GM20000 (cell line): ENCODE measurements at regions not wholly inside any gene's neighbourhood (a gene's known extent, or its start where the extent isn't known, plus 50 kb on each side); places are given as distances from the start of the nearest gene placed in this dataset.

Source experiments
- DNase-seq: peaks from one replicate; pipeline ENCODE4 v3.0.0; 2012; ENCODE audit warnings: low spot score
- CTCF ChIP-seq: IDR thresholded peaks from 2 replicates; pipeline ENCODE4 v1.5.1; 2012; ENCODE audit warnings: mild to moderate bottlenecking, control low read depth; ENCODE audit errors: extremely low read depth, missing control alignments

GRCh38 chr6:122075917-122076316 is 323.5 kb upstream of the HSF2 start:
- no peak for TF ChIP-seq CTCF
- no peak for DNase-seq

- DNase-seq = no peak
- no peak for TF ChIP-seq CTCF
Measured at GRCh38 chr6:122077603-122078002, 321.8 kb upstream of the HSF2 start.

GRCh38 chr6:122078481-122078880 is 321.0 kb upstream of the HSF2 start:
- no peak for DNase-seq
- TF ChIP-seq CTCF = no peak

- no peak for DNase-seq
Measured at GRCh38 chr6:122079916-122080315, 319.5 kb upstream of the HSF2 start.

GRCh38 chr6:122081921-122082320 is 317.5 kb upstream of the HSF2 start:
- no peak for TF ChIP-seq CTCF
- no peak for DNase-seq

More at GRCh38 chr6:122079916-122080315, 319.5 kb upstream of the HSF2 start:
- no peak for TF ChIP-seq CTCF

GRCh38 chr6:122082370-122082769 is 317.1 kb upstream of the HSF2 start:
- no peak for DNase-seq
- TF ChIP-seq CTCF = no peak

- no peak for TF ChIP-seq CTCF
- DNase-seq = no peak
Measured at GRCh38 chr6:122092366-122092765, 307.1 kb upstream of the HSF2 start.
